ENCODE measurements at regions not wholly inside any gene's neighbourhood (a gene's known extent, or its start where the extent isn't known, plus 50 kb on each side); places are given as distances from the start of the nearest gene placed in this dataset.

- TF ChIP-seq POLR2A (IDR thresholded peaks at IDR 0.05) (no peak), CTCF (IDR thresholded peaks at IDR 0.05) (no peak), EP300 (IDR thresholded peaks at IDR 0.05; ENCODE audit: low read depth) (no peak), POLR2AphosphoS5 (IDR thresholded peaks at IDR 0.05) (no peak)
These were observed 57.4 kb upstream of the TFEC start for GRCh38 chr7:116087984-116088383.

All from transverse colon (tissue), 4 donors.